Hepatocyte (in vitro differentiated cells): ENCODE measurements at regions not wholly inside any gene's neighbourhood (a gene's known extent, or its start where the extent isn't known, plus 50 kb on each side); places are given as distances from the start of the nearest gene placed in this dataset.

ENCODE experiments used
- CTCF ChIP-seq: fragments of 200-600 bp; sonication (generic); IDR thresholded peaks from 2 replicates; pipeline ENCODE4 v1.5.1; 2016; ENCODE audit warnings: antibody characterized with exemption, mild to moderate bottlenecking; ENCODE audit not compliant: poor library complexity
- EZH2 ChIP-seq: fragments of 200-600 bp; sonication (generic); IDR thresholded peaks from 2 replicates; pipeline ENCODE4 v1.6.1; 2016; ENCODE audit warnings: antibody characterized with exemption, mild to moderate bottlenecking, borderline replicate concordance

GRCh38 chr1:189987509-189987908 is 490.2 kb downstream of the BRINP3 start:
- TF ChIP-seq CTCF (no peak), EZH2 (no peak)
